SK-N-MC (cell line): ENCODE measurements at regions not wholly inside any gene's neighbourhood (a gene's known extent, or its start where the extent isn't known, plus 50 kb on each side); places are given as distances from the start of the nearest gene placed in this dataset.
"Not testable (repeated sequence)": the region's sequence is repeated elsewhere in the genome, so short reads cannot be mapped to it uniquely, and the experiment has no call there.

Experiments used
- DNase-seq: peaks from one replicate; pipeline ENCODE4 v3.0.0-alpha.2; 2011; ENCODE audit warnings: low read depth, low spot score
- H3K27ac ChIP-seq: fragments of 200-600 bp; sonication (generic); 2 replicates; pipeline ENCODE4 v1.5.1; 2016; ENCODE audit warnings: mixed run types
- H3K36me3 ChIP-seq: fragments of 200-600 bp; sonication (generic); 2 replicates; pipeline ENCODE4 v1.6.1; 2017; ENCODE audit warnings: antibody characterized with exemption, low read length, mixed read lengths; ENCODE audit not compliant: insufficient read depth
- H3K4me3 ChIP-seq: fragments of 200-600 bp; sonication (generic); 2 replicates; pipeline ENCODE4 v1.5.1; 2016
- H3K9ac ChIP-seq: fragments of 200-600 bp; sonication (generic); 2 replicates; pipeline ENCODE4 v1.8.0; 2017; ENCODE audit warnings: mixed run types, mixed read lengths; ENCODE audit not compliant: insufficient read length
- H3K9me3 ChIP-seq: fragments of 200-600 bp; sonication (generic); 2 replicates; pipeline ENCODE4 v1.6.1; 2017; ENCODE audit warnings: low read depth, mild to moderate bottlenecking, antibody characterized with exemption, low read length, moderate library complexity, mixed read lengths
- EZH2 ChIP-seq: fragments of 200-600 bp; sonication (generic); IDR thresholded peaks from one replicate; pipeline ENCODE4 v1.6.1; 2017; ENCODE audit warnings: antibody characterized with exemption
- FOXP2 ChIP-seq: optimal IDR thresholded peaks from 2 replicates; pipeline ENCODE3; 2011; ENCODE audit warnings: mild to moderate bottlenecking, moderate library complexity; ENCODE audit not compliant: insufficient read depth; ENCODE audit errors: extremely low read length, control extremely low read depth
- POLR2AphosphoS5 ChIP-seq: IDR thresholded peaks from 2 replicates; pipeline ENCODE4 v1.6.1; 2012; ENCODE audit warnings: mild to moderate bottlenecking, low read depth, low read length, borderline replicate concordance

DNA sequence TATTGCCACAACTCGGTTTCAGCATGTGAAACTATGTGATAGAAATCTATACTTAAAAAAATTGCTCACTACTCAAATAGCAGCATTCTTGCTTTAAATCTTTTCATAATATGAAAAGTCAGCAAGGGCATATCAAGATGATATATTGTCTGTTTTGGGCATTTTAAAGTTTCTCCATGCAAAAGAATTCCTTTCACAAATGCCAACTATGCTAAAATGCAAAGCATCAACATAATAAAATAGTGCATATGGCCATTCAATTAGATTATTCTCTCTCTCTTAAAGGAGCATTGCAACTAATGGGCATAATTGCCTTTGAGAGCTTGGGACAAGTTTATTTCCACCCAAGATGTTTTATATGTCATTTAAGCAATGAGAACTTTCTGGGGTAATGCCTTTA is 475.1 kb downstream of the ZPLD1 start:
- Histone ChIP-seq H3K27ac (no peak overlapping the region), H3K9me3 (no peaks in the 10 kb centered on the region), H3K9ac (no peak overlapping the region), H3K4me3 (no peak overlapping the region), H3K36me3 (no peaks in the 10 kb centered on the region)
- no peak for DNase-seq
- no peak for TF ChIP-seq FOXP2

- H3K27ac ChIP-seq = no peak overlapping the region
- H3K9me3 ChIP-seq = no peaks in the 10 kb centered on the region
- no peak for DNase-seq
- H3K4me3 ChIP-seq = no peak overlapping the region
- TF ChIP-seq EZH2 (no peak), FOXP2 (no peak), POLR2AphosphoS5 (no peak)
- no peak overlapping the region for H3K9ac ChIP-seq
- H3K36me3 ChIP-seq = no peaks in the 10 kb centered on the region
Measured at GRCh38 chr3:102916532-102916931, 481.7 kb downstream of the ZPLD1 start.

DNA sequence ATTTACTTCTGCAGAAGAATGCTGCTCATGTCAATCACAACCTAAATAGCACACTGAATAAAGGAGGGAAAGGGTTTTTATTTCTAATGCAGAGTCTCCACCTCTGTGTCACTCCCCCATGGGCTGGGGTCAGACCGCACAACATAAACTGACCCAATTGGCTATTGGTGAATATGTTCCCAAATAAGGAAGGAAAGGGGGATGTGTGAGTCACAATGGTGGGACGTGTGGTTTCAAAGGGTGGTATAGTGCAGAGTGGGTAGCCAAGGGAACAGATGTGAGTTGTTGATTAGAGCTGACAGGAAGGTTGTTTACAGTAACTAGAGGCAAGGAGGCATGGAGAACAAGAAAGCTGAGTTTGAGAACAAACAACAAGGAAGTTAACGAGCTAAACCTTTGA is 491.8 kb downstream of the ZPLD1 start:
- no peak for DNase-seq
- TF ChIP-seq EZH2 (no peak), POLR2AphosphoS5 (no peak), FOXP2 (no peak)
- Histone ChIP-seq H3K27ac (no peak overlapping the region), H3K9me3 (no peaks in the 10 kb centered on the region), H3K9ac (no peak overlapping the region), H3K4me3 (no peak overlapping the region), H3K36me3 (no peaks in the 10 kb centered on the region)

GRCh38 chr3:102933377-102933776 is 498.6 kb downstream of the ZPLD1 start:
- H3K4me3 ChIP-seq = no peak overlapping the region
- no peaks in the 10 kb centered on the region for H3K9me3 ChIP-seq
- no peaks in the 10 kb centered on the region for H3K36me3 ChIP-seq
- H3K9ac ChIP-seq = no peak overlapping the region
- TF ChIP-seq FOXP2 (no peak), POLR2AphosphoS5 (no peak), EZH2 (no peak)
- no peak for DNase-seq
- no peak overlapping the region for H3K27ac ChIP-seq

- no peak for TF ChIP-seq FOXP2
- peak; percentile 13; the same call in 1 of the 2 replicates for TF ChIP-seq POLR2AphosphoS5
- Histone ChIP-seq H3K9ac (no peak overlapping the region), H3K27ac (no peak overlapping the region), H3K4me3 (no peak overlapping the region), H3K9me3 (no peaks in the 10 kb centered on the region), H3K36me3 (no peaks in the 10 kb centered on the region)
- DNase-seq = peak; percentile 20
Measured at GRCh38 chr3:102936511-102937045, 501.8 kb downstream of the ZPLD1 start.

DNA sequence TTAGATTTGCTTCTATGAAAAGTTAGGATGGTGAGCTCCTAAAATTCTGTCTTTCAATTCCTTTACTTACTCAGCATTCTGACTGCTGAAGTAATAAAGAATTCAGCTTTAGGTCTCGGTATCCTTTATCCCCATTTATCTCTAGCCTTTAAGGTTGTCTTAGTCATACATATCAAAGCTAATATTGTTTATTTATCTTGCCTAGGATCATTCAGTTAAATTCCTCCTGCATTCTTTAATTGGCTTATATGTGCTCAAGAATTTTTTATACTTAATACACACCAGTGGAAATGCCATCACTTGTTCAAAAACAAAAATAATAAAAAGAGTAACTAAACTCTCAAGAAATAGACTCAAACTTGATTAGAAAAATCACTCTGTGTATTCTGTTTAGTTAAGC is 507.0 kb downstream of the ZPLD1 start:
- Histone ChIP-seq H3K4me3 (no peak overlapping the region), H3K9ac (no peak overlapping the region), H3K9me3 (no peaks in the 10 kb centered on the region), H3K27ac (no peak overlapping the region), H3K36me3 (no peaks in the 10 kb centered on the region)
- DNase-seq = no peak
- no peak for TF ChIP-seq FOXP2
- no peak for TF ChIP-seq POLR2AphosphoS5
- TF ChIP-seq EZH2 = no peak

DNA sequence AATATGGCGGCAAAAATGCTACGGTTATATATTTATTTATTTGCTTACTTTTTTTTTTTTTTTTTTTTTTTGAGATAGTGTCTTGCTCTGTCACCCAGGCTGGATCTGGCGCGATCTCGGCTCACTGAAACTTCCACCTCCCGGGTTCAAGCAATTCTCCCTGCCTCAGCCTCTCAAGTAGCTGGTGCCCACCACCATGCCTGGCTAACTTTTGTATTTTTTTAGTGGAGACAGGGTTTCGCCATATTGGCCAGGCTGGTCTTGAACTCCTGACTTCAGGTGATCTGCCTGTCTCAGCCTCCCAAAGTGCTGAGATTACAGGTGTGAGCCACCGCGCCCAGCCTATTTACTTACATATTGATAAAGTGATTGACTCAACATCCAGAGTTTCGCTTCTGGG is 511.6 kb downstream of the ZPLD1 start:
- not testable (repeated sequence) for H3K27ac ChIP-seq, H3K36me3 ChIP-seq, H3K9me3 ChIP-seq, DNase-seq, H3K9ac ChIP-seq, H3K4me3 ChIP-seq

DNA sequence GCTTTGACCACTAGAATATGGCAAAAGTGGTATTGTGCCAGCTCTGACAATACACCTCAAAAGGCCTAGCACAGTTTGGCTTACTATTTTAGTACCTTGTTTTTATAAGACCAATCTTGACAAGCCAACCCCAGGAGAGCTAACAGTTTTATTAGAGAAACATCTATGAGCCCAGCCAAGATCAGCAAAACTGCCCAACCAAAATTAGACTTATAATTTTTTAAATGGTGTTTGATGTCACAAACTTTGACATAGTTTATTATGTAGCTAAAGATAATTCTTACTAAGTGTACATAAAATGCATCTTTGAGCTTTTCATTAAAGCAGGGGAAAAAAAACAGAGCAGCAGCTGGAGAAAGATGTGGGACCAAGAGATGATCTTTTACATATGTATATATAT is 537.5 kb downstream of the ZPLD1 start:
- H3K9ac ChIP-seq = no peak overlapping the region
- TF ChIP-seq FOXP2 = no peak
- TF ChIP-seq EZH2 = no peak
- no peak for TF ChIP-seq POLR2AphosphoS5
- no peak for DNase-seq
- H3K9me3 ChIP-seq = no peaks in the 10 kb centered on the region
- H3K4me3 ChIP-seq = no peak overlapping the region
- H3K27ac ChIP-seq = no peak overlapping the region
- no peaks in the 10 kb centered on the region for H3K36me3 ChIP-seq

DNA sequence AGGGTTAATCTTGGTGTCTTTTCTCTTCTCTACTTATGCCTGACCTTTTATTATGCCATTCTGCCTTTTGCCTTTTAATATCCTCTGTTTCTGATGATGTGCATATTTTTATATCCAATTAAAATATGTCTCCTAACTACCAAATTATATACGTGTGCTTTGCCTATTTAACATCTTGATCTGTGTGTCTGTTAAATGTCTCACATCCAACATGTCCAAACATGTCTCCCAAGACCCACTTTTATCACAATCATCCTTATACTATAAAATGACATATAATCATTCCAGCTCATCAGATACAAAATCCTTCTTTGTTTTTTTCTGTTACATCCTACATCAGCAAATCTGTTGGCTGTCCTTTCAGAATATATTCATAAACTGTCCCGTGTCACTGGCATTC is 539.5 kb downstream of the ZPLD1 start:
- TF ChIP-seq POLR2AphosphoS5 (no peak), EZH2 (no peak), FOXP2 (no peak)
- Histone ChIP-seq H3K9me3 (no peaks in the 10 kb centered on the region), H3K4me3 (no peak overlapping the region), H3K9ac (no peak overlapping the region), H3K27ac (no peak overlapping the region), H3K36me3 (no peaks in the 10 kb centered on the region)
- no peak for DNase-seq
